GM18873 (cell line): ENCODE measurements at regions not wholly inside any gene's neighbourhood (a gene's known extent, or its start where the extent isn't known, plus 50 kb on each side); places are given as distances from the start of the nearest gene placed in this dataset.

Source experiments
- ATAC-seq: cut with Tn5 transposase; IDR thresholded peaks from one replicate; pipeline ENCODE4 v1.9.1; 2021; ENCODE audit warnings: mild to moderate bottlenecking, moderate library complexity, moderate number of reproducible peaks; ENCODE audit not compliant: unreplicated experiment, low FRiP score

GRCh38 chr13:88926890-88927502, 1255.8 kb downstream of the SLITRK5 start:
- no peak for ATAC-seq

DNA sequence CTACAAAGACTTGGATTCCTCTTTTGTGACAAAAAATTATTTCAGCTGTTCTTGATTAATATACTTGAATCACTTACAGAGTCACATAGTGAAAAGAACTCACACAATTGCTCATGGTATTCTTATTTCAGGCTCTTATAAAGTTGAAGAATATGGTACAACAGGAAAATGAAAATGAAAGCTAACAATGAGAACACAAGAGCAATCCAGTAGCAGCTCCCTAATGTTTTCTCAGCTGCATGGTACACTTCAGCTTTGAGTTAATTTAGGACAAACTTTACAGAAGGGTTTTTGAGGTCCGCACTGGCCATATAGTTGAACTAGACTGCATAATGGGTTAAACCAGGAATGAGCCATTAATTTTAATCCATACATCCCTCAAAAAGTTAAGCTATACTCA, 1261.8 kb downstream of the SLITRK5 start:
- no peak for ATAC-seq

DNA sequence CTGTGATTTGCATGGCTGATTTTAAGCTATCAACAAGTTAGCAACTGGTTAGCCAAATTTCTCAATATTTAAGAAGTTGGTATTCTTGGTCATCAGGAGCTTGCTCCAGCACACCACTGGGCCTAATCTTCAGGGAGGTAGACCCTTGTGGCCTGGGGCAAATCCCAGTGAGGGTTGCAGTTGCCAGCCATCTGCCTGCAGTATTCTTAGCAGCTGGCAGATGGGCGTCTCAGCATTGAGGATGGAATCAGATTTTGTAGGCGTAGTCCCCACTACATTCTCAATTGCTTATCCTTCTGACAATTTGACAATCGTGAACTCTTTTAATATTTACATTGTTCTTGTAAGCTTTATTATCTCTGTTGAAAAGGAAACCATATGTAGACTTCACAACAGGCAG, 1266.2 kb downstream of the SLITRK5 start:
- no peak for ATAC-seq

DNA sequence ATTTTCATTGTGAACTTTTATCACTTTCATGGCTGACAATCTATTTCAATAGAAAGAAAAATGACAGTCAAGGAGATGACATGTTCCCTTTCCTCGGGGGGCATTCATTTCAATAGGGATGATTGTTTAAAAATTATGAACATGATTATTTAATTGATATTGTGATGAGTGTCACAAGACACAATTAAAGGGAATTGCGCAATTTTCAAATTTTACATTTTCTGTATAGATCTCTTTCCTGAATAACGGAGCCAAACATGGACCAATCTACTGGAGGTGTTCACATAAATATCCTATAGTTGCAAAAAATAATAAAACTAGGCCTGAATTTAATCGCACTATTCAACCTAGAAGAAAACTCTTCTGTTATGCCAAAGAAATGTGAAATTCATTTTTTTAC, 1274.6 kb downstream of the SLITRK5 start:
- ATAC-seq: no peak

GRCh38 chr13:88948501-88948900, 1277.3 kb downstream of the SLITRK5 start:
- ATAC-seq: no peak

GRCh38 chr13:88958821-88959220, 1287.7 kb downstream of the SLITRK5 start:
- ATAC-seq: no peak

GRCh38 chr13:88976466-88976865, 1305.3 kb downstream of the SLITRK5 start:
- ATAC-seq: no peak

- no peak for ATAC-seq
These were observed 1307.4 kb downstream of the SLITRK5 start for GRCh38 chr13:88978607-88979006.

DNA sequence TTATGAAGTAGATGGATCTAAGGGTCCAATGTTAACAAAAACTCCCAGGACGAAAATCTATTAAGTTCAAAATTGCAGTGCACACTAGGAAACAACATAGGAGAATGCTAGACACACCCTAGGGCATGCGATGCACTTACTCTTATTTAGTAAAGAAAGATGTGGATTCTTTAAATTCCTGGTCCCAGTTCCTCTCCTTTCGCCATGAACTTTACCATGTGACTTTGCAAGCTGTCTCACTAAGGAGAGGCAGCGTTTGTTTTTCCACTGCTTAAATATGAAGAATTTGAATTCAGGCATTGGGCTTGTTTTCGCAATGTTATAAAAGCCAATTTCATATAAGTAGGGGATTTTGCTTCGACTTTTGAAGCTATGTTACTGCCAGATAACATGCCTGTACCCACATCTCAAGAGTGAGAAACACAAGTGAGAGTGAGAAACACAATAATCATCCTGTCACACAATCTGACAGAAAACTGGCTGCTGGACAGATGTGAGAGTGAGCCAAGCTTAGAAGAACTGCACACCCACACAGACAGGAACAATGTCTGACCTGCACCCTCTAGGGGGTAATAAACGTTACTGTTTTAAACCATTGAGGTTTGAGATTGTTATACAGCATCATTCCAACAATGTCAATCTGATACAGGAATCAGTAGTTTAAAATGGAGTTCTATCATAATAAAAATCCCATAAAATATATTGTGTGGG, 1308.4 kb downstream of the SLITRK5 start:
- no peak for ATAC-seq

DNA sequence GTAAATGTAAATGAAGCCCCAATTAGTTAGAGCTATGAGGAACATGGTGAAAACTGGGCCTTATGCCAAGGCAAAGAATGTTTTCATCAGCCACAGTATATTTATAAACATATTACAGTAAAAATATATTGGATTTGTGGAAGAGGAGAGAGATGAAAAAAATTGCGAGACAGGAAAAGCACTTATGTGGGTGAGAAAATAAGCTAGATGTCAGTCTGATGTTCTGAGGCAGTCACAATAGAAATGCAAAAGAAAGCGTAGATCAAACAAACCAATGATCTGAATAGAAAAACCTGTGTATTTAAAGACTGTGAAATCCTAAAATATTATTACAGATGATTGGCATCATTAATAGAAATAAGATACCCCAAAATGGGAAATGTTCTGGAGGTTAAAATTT, 1332.5 kb downstream of the SLITRK5 start:
- no peak for ATAC-seq

DNA sequence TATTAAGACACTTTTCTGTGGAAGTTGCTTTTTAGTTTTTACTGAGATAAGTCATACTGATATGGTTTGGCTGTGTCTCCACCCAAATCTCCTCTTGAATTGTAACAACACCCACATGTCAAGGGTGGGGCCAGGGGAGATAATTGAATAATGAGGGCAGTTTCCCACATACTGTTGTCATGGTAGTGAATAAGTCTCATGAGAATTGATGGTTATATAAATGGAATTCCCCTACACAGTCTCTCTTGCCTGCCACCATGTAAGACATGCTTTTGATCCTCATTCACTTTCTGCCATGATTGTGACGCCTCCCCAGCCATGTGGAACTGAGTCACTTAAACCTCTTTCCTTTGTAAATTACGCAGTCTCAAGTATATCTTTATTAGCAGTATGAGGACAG, 1340.4 kb downstream of the SLITRK5 start:
- ATAC-seq: no peak

DNA sequence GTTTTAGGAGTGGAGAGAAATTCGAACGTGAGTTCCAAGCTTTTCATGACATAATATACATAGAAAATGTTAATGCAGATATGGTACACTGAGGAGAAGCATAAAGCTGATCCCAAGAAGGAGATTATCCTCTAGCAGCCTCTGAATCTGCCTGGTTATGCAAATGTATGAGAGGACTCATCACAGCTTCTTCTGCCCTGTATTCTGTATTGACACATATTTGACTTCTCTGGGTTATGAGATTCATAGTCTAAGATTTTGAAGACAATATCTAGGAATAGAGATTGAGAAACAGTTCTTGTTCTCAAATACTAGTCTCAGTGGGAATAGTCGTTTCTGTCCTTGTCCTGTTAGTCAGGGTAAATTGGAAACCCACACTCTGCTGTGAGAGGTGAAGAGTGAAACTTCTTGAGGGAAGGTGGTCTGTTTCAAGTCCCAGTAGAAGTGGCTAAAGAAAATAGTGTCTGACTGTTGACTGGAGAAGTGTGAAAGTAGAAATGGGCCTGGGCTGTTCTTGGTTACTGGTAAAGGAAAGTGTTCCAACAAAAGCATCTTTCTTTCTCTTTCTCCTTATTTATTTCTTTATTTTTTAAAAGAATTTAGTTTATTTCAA, 1356.6 kb downstream of the SLITRK5 start:
- ATAC-seq: no peak

DNA sequence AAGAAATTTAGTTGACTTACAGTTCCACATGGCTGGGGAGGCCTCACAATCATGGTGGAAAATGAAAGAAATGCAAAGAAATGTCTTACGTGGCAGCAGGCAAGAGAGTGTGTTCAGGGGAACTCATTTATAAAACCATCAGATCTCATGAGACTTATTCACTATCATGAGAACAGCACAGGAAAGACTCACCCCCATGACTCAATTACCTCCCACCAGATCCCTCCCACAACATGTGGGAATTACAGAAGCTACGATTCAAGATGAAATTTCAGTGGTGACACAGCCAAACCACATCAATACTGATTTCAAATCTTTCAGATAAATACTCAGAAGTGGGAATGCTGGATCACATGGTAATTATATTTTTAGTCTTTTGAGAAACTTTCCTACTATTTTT, 1357.9 kb downstream of the SLITRK5 start:
- ATAC-seq: no peak

GRCh38 chr13:89034015-89034414, 1362.8 kb downstream of the SLITRK5 start:
- no peak for ATAC-seq

- no peak for ATAC-seq
These were observed 1381.5 kb downstream of the SLITRK5 start for GRCh38 chr13:89052699-89053098.

- no peak for ATAC-seq
These were observed 1382.2 kb downstream of the SLITRK5 start for GRCh38 chr13:89053418-89053817.

DNA sequence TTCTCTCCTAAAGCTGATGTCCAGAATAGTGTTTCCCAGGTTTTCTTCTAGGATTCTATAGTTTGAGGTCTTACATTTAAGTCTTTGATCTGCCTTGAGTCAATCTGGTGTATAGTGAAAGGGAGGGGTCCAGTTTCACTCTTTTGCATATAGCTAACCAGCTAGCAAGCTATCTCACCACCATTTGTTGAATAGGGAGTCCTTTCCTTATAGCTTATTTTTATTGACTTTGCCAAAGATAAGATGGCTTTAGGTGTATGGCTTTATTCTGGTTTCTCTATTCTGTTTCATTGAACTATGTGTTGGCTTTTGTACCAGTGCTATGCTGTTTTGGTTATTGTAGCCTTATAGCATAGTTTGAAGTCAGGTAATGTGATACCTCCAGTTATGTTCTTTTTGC, 1386.1 kb downstream of the SLITRK5 start:
- no peak for ATAC-seq

DNA sequence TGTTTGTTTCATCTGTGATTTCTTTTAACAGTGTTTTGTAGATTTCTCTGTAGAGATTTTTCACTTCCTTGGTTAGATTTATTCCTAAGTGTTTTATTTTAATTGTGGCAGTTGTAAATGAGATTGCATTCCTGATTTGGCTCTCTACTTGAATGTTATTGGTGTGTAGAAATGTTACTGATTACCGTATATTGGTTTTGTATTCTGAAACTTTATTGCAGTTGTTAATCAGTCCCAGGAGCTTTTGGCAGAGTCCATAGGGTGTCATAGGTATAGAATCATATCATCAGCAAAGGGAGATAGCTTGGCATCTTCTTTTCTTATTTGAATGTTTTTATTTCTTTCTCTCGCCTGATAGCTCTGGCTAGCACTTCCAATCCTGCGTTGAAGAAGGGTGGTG, 1386.7 kb downstream of the SLITRK5 start:
- ATAC-seq: no peak

- no peak for ATAC-seq
These were observed 1390.7 kb downstream of the SLITRK5 start for GRCh38 chr13:89061821-89062220.

GRCh38 chr13:89066868-89067466, 1395.8 kb downstream of the SLITRK5 start:
- ATAC-seq: no peak

DNA sequence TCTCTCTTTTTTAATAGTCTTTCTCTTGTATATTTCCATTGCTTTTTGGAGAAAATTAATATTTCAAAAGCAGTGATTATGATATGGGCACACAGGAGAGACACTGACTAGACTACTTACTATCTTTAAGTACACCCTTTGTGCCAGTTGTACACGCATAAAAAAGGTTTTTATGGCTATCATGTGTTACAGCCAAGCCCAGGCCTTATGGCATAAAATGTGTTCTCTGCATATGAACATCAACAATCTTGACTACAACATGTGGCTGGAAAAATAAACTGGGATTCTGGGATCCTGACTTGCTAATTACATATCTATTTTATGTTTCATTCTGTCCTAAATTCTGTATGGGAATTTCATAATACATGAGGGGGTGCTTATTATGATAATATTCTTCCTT, 1401.8 kb downstream of the SLITRK5 start:
- no peak for ATAC-seq

DNA sequence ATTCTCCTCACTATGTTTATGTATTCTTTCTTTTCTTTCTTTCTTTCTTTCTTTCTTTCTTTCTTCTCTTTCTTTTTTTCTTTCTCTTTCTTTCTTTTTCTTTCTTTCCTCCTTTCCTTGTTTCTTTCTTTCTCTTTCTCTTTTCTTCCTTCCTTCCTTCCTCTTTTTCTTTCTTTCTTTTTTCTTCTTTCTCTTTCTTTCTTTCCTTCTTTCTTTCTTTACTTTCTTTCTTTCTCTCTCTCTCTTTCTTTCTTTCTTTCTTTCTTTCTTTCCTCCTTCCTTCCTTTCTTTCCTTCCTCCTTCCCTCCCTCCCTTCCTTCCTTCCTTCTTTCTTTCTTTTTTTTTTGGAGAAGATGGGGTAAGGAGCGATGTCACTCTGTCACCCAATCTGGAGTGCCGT, 1405.5 kb downstream of the SLITRK5 start:
- ATAC-seq: no peak
